GM23338 (cell line): ENCODE measurements at regions not wholly inside any gene's neighbourhood (a gene's known extent, or its start where the extent isn't known, plus 50 kb on each side); places are given as distances from the start of the nearest gene placed in this dataset.

Experiments
- ATAC-seq: fragments of 200-7000 bp; cut with Tn5 transposase; 3 replicates; pipeline ENCODE4 v1.9.1; 2020
- DNase-seq: peaks from one replicate; pipeline ENCODE4 v3.0.0-alpha.2; 2015; ENCODE audit warnings: low spot score
- H2AFZ ChIP-seq: fragments of 200-600 bp; sonication (generic); 2 replicates; pipeline ENCODE4 v1.8.0; 2016; ENCODE audit warnings: antibody characterized with exemption, mild to moderate bottlenecking, moderate library complexity
- H3F3A ChIP-seq: fragments of 200-600 bp; sonication (generic); replicated peaks from 2 replicates; pipeline ENCODE4 v1.8.0; 2017; ENCODE audit warnings: antibody characterized with exemption, mixed run types, low read depth
- H3K27ac ChIP-seq: fragments of 200-600 bp; sonication (generic); 2 replicates; pipeline ENCODE4 v1.6.1; 2016; ENCODE audit warnings: low read depth
- H3K27me3 ChIP-seq: fragments of 200-600 bp; sonication (generic); 2 replicates; pipeline ENCODE4 v1.8.0; 2016; ENCODE audit warnings: mild to moderate bottlenecking, mixed run types, moderate library complexity; ENCODE audit not compliant: insufficient read depth
- H3K36me3 ChIP-seq: fragments of 200-600 bp; sonication (generic); 2 replicates; pipeline ENCODE4 v1.8.0; 2016; ENCODE audit warnings: mild to moderate bottlenecking; ENCODE audit not compliant: insufficient read depth
- H3K4me1 ChIP-seq: fragments of 200-600 bp; sonication (generic); 2 replicates; pipeline ENCODE4 v1.8.0; 2016; ENCODE audit warnings: mild to moderate bottlenecking, moderate library complexity; ENCODE audit not compliant: insufficient read depth
- H3K4me2 ChIP-seq: fragments of 200-600 bp; sonication (generic); 2 replicates; pipeline ENCODE4 v1.7.1; 2017; ENCODE audit warnings: mixed run types
- H3K4me3 ChIP-seq: fragments of 200-600 bp; sonication (generic); 2 replicates; pipeline ENCODE4 v1.6.1; 2016; ENCODE audit warnings: mixed run types
- H3K79me2 ChIP-seq: fragments of 200-600 bp; sonication (generic); replicated peaks from 2 replicates; pipeline ENCODE4 v1.8.0; 2017; ENCODE audit warnings: mild to moderate bottlenecking; ENCODE audit not compliant: insufficient read depth
- H3K9me2 ChIP-seq: fragments of 200-600 bp; sonication (generic); 2 replicates; pipeline ENCODE4 v1.8.0; 2017; ENCODE audit not compliant: insufficient read depth
- H4K20me1 ChIP-seq: fragments of 200-600 bp; sonication (generic); replicated peaks from 2 replicates; pipeline ENCODE4 v1.8.0; 2017; ENCODE audit warnings: mild to moderate bottlenecking; ENCODE audit not compliant: insufficient read depth
- H3K27ac Mint-ChIP-seq: 2 replicates; pipeline ENCODE4 v1.8.0; 2020; ENCODE audit warnings: inconsistent platforms, mild to moderate bottlenecking, moderate library complexity, mixed read lengths
- H3K27me3 Mint-ChIP-seq: 3 replicates; pipeline ENCODE4 v1.8.0; 2022; ENCODE audit warnings: low read depth, mild to moderate bottlenecking, moderate library complexity, mixed read lengths, inconsistent platforms; ENCODE audit not compliant: insufficient read depth, poor library complexity
- H3K36me3 Mint-ChIP-seq: 3 replicates; pipeline ENCODE4 v1.8.0; 2021; ENCODE audit warnings: low read depth, mild to moderate bottlenecking, inconsistent platforms, moderate library complexity, mixed read lengths
- H3K4me1 Mint-ChIP-seq: 3 replicates; pipeline ENCODE4 v1.8.0; 2020; ENCODE audit warnings: mild to moderate bottlenecking, inconsistent platforms, mixed read lengths
- H3K4me3 Mint-ChIP-seq: 3 replicates; pipeline ENCODE4 v1.8.0; 2021; ENCODE audit warnings: moderate library complexity, mild to moderate bottlenecking, inconsistent platforms, mixed read lengths
- H3K9me3 Mint-ChIP-seq: 3 replicates; pipeline ENCODE4 v1.8.0; 2020; ENCODE audit warnings: moderate library complexity, mild to moderate bottlenecking, inconsistent platforms, mixed read lengths
- CTCF ChIP-seq, 2 experiments: fragments of 200-600 bp in 1 of 2; sonication (generic) in 1 of 2; conservative IDR thresholded peaks; 2 replicates each; pipeline versions ENCODE4 v1.5.1 to v1.6.1; 2016 to 2017; ENCODE audit warnings: antibody characterized with exemption in 2 of 2, low read depth in 2 of 2, mild to moderate bottlenecking in 2 of 2, moderate library complexity in 1 of 2
- EZH2 ChIP-seq: fragments of 200-600 bp; sonication (generic); IDR thresholded peaks from one replicate; pipeline ENCODE4 v1.8.0; 2017; ENCODE audit warnings: antibody characterized with exemption, mild to moderate bottlenecking, low read depth; ENCODE audit not compliant: unreplicated experiment
- EZH2phosphoT487 ChIP-seq: fragments of 200-600 bp; sonication (generic); IDR thresholded peaks from one replicate; pipeline ENCODE4 v1.8.1; 2018; ENCODE audit warnings: antibody characterized with exemption; ENCODE audit not compliant: unreplicated experiment
- NANOG ChIP-seq: IDR thresholded peaks from 2 replicates; pipeline ENCODE4 v1.6.1; 2016; ENCODE audit warnings: antibody characterized with exemption, borderline replicate concordance
- POLR2AphosphoS5 ChIP-seq: IDR thresholded peaks from 2 replicates; pipeline ENCODE4 v1.6.1; 2016; ENCODE audit warnings: antibody characterized with exemption, low read depth
- STAT1 ChIP-seq: IDR thresholded peaks from one replicate; pipeline ENCODE4 v1.6.1; 2016; ENCODE audit warnings: antibody characterized with exemption; ENCODE audit not compliant: unreplicated experiment
- ZNF114 ChIP-seq: fragments of 250-450 bp; sonication (Bioruptor Pico); IDR thresholded peaks from 2 replicates; pipeline ENCODE4 v1.5.0; 2020; ENCODE audit warnings: mild to moderate bottlenecking, moderate library complexity
- ZNF331 ChIP-seq: fragments of 250-450 bp; sonication (Bioruptor Pico); IDR thresholded peaks from 2 replicates; pipeline ENCODE4 v1.5.0; 2020; ENCODE audit warnings: low read depth, mild to moderate bottlenecking, moderate library complexity
- TF ChIP-seq, protein P1 (sequence below): IDR thresholded peaks from 2 replicates; pipeline ENCODE4 v1.6.1; 2016; ENCODE audit warnings: antibody characterized with exemption
- TF ChIP-seq, protein P2 (sequence below): IDR thresholded peaks from one replicate; pipeline ENCODE4 v1.6.1; 2018; ENCODE audit warnings: antibody characterized with exemption; ENCODE audit not compliant: unreplicated experiment

GRCh38 chr6:150492507-150492906 lies 107.2 kb upstream of the PLEKHG1 start:
- Mint-ChIP-seq H3K9me3 (peaks cover 21% of the 10 kb centered on the region; the same call in 2 of the 3 replicates), H3K27me3 (peaks cover 6% of the 10 kb centered on the region), H3K4me1 (no peaks in the 10 kb centered on the region), H3K36me3 (peaks cover 3% of the 10 kb centered on the region; the same call in 2 of the 3 replicates), H3K27ac (no peak overlapping the region), H3K4me3 (no peak overlapping the region)
- no peaks in the 10 kb centered on the region for H3K27me3 ChIP-seq
- no peaks in the 10 kb centered on the region for H3K4me1 ChIP-seq
- H3K27ac ChIP-seq, result no peak overlapping the region
- H4K20me1 ChIP-seq, result no peaks in the 10 kb centered on the region
- no peak overlapping the region for H2AFZ ChIP-seq
- H3K36me3 ChIP-seq, result no peaks in the 10 kb centered on the region
- no peak overlapping the region for H3K4me3 ChIP-seq
- H3K9me2 ChIP-seq, result peaks cover 7% of the 10 kb centered on the region; the same call in 1 of the 2 replicates
- DNase-seq (peak; percentile 26), ATAC-seq (no peak)
- TF ChIP-seq, protein P1, sequence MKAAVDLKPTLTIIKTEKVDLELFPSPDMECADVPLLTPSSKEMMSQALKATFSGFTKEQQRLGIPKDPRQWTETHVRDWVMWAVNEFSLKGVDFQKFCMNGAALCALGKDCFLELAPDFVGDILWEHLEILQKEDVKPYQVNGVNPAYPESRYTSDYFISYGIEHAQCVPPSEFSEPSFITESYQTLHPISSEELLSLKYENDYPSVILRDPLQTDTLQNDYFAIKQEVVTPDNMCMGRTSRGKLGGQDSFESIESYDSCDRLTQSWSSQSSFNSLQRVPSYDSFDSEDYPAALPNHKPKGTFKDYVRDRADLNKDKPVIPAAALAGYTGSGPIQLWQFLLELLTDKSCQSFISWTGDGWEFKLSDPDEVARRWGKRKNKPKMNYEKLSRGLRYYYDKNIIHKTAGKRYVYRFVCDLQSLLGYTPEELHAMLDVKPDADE, result no peak
- TF ChIP-seq NANOG (no peak), EZH2phosphoT487 (no peak), ZNF331 (CRISPR knock-in tag) (no peak), ZNF114 (CRISPR knock-in tag) (no peak), CTCF (conservative IDR thresholded peaks at IDR 0.05; ENCODE audit: low read depth in 2 of 2) (no peak), EZH2 (no peak)
- TF ChIP-seq, protein P2, sequence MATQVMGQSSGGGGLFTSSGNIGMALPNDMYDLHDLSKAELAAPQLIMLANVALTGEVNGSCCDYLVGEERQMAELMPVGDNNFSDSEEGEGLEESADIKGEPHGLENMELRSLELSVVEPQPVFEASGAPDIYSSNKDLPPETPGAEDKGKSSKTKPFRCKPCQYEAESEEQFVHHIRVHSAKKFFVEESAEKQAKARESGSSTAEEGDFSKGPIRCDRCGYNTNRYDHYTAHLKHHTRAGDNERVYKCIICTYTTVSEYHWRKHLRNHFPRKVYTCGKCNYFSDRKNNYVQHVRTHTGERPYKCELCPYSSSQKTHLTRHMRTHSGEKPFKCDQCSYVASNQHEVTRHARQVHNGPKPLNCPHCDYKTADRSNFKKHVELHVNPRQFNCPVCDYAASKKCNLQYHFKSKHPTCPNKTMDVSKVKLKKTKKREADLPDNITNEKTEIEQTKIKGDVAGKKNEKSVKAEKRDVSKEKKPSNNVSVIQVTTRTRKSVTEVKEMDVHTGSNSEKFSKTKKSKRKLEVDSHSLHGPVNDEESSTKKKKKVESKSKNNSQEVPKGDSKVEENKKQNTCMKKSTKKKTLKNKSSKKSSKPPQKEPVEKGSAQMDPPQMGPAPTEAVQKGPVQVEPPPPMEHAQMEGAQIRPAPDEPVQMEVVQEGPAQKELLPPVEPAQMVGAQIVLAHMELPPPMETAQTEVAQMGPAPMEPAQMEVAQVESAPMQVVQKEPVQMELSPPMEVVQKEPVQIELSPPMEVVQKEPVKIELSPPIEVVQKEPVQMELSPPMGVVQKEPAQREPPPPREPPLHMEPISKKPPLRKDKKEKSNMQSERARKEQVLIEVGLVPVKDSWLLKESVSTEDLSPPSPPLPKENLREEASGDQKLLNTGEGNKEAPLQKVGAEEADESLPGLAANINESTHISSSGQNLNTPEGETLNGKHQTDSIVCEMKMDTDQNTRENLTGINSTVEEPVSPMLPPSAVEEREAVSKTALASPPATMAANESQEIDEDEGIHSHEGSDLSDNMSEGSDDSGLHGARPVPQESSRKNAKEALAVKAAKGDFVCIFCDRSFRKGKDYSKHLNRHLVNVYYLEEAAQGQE, result no peak
- no peaks in the 10 kb centered on the region for H3F3A ChIP-seq
- no peaks in the 10 kb centered on the region for H3K79me2 ChIP-seq
- H3K4me2 ChIP-seq, result no peak overlapping the region

DNA sequence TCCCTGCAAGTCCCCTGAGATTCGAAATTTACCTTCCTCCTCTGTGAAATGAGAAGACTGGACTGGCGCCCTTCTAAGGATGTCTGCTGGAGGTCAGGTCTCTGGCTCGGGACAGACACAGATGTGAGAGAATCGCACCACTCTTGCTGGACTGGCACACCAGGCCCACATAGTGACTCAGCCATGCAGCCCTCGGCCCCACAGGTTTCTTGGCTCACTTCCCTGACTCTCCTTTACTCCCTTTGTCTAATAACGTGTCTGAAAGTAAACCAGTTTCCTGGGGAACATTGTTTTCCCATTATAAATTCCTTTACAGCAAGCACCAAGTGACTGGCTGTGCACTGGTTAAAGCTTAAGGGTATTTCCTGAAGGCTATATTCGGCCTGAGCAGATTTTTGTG lies 106.7 kb upstream of the PLEKHG1 start:
- H3K9me2 ChIP-seq, result peaks cover 7% of the 10 kb centered on the region; the same call in 1 of the 2 replicates
- Mint-ChIP-seq H3K4me3 (no peak overlapping the region), H3K4me1 (no peaks in the 10 kb centered on the region), H3K27ac (no peak overlapping the region), H3K27me3 (peaks cover 8% of the 10 kb centered on the region), H3K9me3 (peaks cover 21% of the 10 kb centered on the region; the same call in 2 of the 3 replicates), H3K36me3 (peaks cover 3% of the 10 kb centered on the region; the same call in 2 of the 3 replicates)
- DNase-seq (no peak), ATAC-seq (no peak)
- H3K4me2 ChIP-seq, result no peak overlapping the region
- H4K20me1 ChIP-seq, result no peaks in the 10 kb centered on the region
- no peaks in the 10 kb centered on the region for H3K79me2 ChIP-seq
- no peak overlapping the region for H2AFZ ChIP-seq
- H3K4me3 ChIP-seq, result no peak overlapping the region
- H3K36me3 ChIP-seq, result no peaks in the 10 kb centered on the region
- H3F3A ChIP-seq, result no peaks in the 10 kb centered on the region
- no peaks in the 10 kb centered on the region for H3K27me3 ChIP-seq
- H3K27ac ChIP-seq, result no peak overlapping the region
- H3K4me1 ChIP-seq, result no peaks in the 10 kb centered on the region
- no peak for TF ChIP-seq STAT1
- no peak for TF ChIP-seq POLR2AphosphoS5
